GM13976 (cell line): ENCODE measurements at regions not wholly inside any gene's neighbourhood (a gene's known extent, or its start where the extent isn't known, plus 50 kb on each side); places are given as distances from the start of the nearest gene placed in this dataset.

Experiments used
- DNase-seq: peaks from one replicate; pipeline ENCODE4 v3.0.0; 2012; ENCODE audit warnings: low spot score
- CTCF ChIP-seq: IDR thresholded peaks from 2 replicates; pipeline ENCODE4 v1.5.1; 2012; ENCODE audit warnings: borderline replicate concordance, mild to moderate bottlenecking; ENCODE audit not compliant: insufficient read depth; ENCODE audit errors: extremely low read depth, missing control alignments, control extremely low read depth
- in situ Hi-C: fragments of 300-500 bp; cut with MboI; formaldehyde crosslinking; loops from one replicate; pipeline ENCODE4 v1.12.0; 2022; ENCODE audit warnings: low sequenced_read_pairs, mixed read lengths, inconsistent platforms; ENCODE audit not compliant: unreplicated experiment

- DNase-seq = no peak
- no peak for TF ChIP-seq CTCF
- in situ Hi-C loops = no loop called here
Measured at GRCh38 chr16:50988441-50988840, 162.6 kb downstream of the SALL1 start.

GRCh38 chr16:50986453-50986852 lies 164.6 kb downstream of the SALL1 start:
- no peak for DNase-seq
- no peak for TF ChIP-seq CTCF
- in situ Hi-C loops = no loop called here

- no peak for DNase-seq
- in situ Hi-C loops = no loop called here
- TF ChIP-seq CTCF = no peak
Measured at GRCh38 chr16:50985733-50986132, 165.3 kb downstream of the SALL1 start.

GRCh38 chr16:50984688-50985087 lies 166.4 kb downstream of the SALL1 start:
- no peak for TF ChIP-seq CTCF
- in situ Hi-C loops = no loop called here
- no peak for DNase-seq

- TF ChIP-seq CTCF = no peak
- in situ Hi-C loops = no loop called here
- no peak for DNase-seq
Measured at GRCh38 chr16:50982808-50983207, 168.3 kb downstream of the SALL1 start.

GRCh38 chr16:50981951-50982350 lies 169.1 kb downstream of the SALL1 start:
- TF ChIP-seq CTCF = no peak
- in situ Hi-C loops = no loop called here
- DNase-seq = no peak

GRCh38 chr16:50980666-50981065 lies 170.4 kb downstream of the SALL1 start:
- no peak for DNase-seq
- in situ Hi-C loops = no loop called here

More at GRCh38 chr16:50980666-50981065, 170.4 kb downstream of the SALL1 start:
- TF ChIP-seq CTCF = no peak
